ENCODE measurements at regions not wholly inside any gene's neighbourhood (a gene's known extent, or its start where the extent isn't known, plus 50 kb on each side); places are given as distances from the start of the nearest gene placed in this dataset.

- Mint-ChIP-seq H3K4me3 (no peak overlapping the region), H3K4me1 (peaks cover 55% of the 10 kb centered on the region), H3K27ac (peak overlapping the region; percentile 28), H3K9me3 (peaks cover 12% of the 10 kb centered on the region), H3K36me3 (peaks cover 33% of the 10 kb centered on the region), H3K27me3 (no peaks in the 10 kb centered on the region)
- CTCF ChIA-PET: interaction anchor here (1.4 kb wide), 1 partner anchor 16 kb away, joined by 4 read pairs; no protein-coding TSS in a partner anchor
- no peak for DNase-seq
Measured at GRCh38 chr7:36775061-36775620, 50.8 kb upstream of the AOAH start.

All from activated naive CD4-positive, alpha-beta T cell treated with anti-CD3 and anti-CD28 coated beads, Interleukin-2, amount 10 ng/mL, durations not matched to agents 7 days and 5 days (primary cell).